HCT116 (cell line): ENCODE measurements at regions not wholly inside any gene's neighbourhood (a gene's known extent, or its start where the extent isn't known, plus 50 kb on each side); places are given as distances from the start of the nearest gene placed in this dataset.

Experiments
- ATAC-seq: fragments of 200-7000 bp; cut with Tn5 transposase; 2 replicates; pipeline ENCODE4 v1.9.1; 2020; ENCODE audit warnings: mild to moderate bottlenecking, moderate library complexity
- BruUV-seq: library from RNA; stranded (reverse); fragments of 400-500 nt; replicated peaks from 2 replicates; lab custom pipeline; 2021; lab: Mats Ljungman, UMichigan
- CTCF ChIA-PET: fragments of 300-600 bp; sonication (Branson Sonifier 250); formaldehyde crosslinking; loops from one replicate; lab custom pipeline; 2021; ENCODE audit warnings: antibody characterized with exemption; lab: Charles Lee
- POLR2A ChIA-PET: fragments of 300-600, 350-600 bp; sonication (Branson Sonifier 250); formaldehyde crosslinking; loops from one replicate; lab custom pipeline; 2021; ENCODE audit warnings: antibody characterized with exemption; lab: Charles Lee
- RAD21 ChIA-PET, 2 experiments: fragments of 300-600 bp; sonication (Branson Sonifier 250); formaldehyde crosslinking; loops; one replicate each; lab custom pipeline; 2023; ENCODE audit warnings: low total read pairs in 2 of 2; ENCODE audit not compliant: uncharacterized antibody in 2 of 2, unreplicated experiment in 2 of 2, low non-redundant PET in 1 of 2; lab: Charles Lee
- DNase-seq: peaks from one replicate; pipeline ENCODE4 v3.0.0-alpha.2; 2010; ENCODE audit warnings: low read depth, low spot score
- H2AFZ ChIP-seq: fragments of 200-600 bp; shearing (Covaris generic), sonication (generic); 2 replicates; pipeline ENCODE4 v1.6.1; 2017; ENCODE audit warnings: low read depth, mixed run types, mixed read lengths, antibody characterized with exemption, low read length; ENCODE audit not compliant: poor library complexity, severe bottlenecking
- H3K27ac ChIP-seq: 2 replicates; pipeline ENCODE4 v1.5.1; 2012; ENCODE audit warnings: low read depth, low read length
- H3K27me3 ChIP-seq: fragments of 200-600 bp; sonication (generic); 2 replicates; pipeline ENCODE4 v1.6.1; 2016; ENCODE audit warnings: mixed run types, low read length, mixed read lengths; ENCODE audit not compliant: insufficient read depth
- H3K36me3 ChIP-seq, 2 experiments: fragments of 200-500 bp in 1 of 2; fragments of 200-600 bp in 1 of 2; sonication (Bioruptor generic) in 1 of 2; sonication (generic) in 1 of 2; 2 replicates each; pipeline versions ENCODE4 v1.5.1 to v1.6.1; 2014 to 2016; ENCODE audit warnings: low read length in 2 of 2, inconsistent platforms in 1 of 2, mixed read lengths in 1 of 2, mixed run types in 1 of 2; ENCODE audit not compliant: insufficient read depth in 2 of 2, control insufficient read depth in 1 of 2
- H3K4me1 ChIP-seq, 2 experiments: fragments of 200-600 bp in 1 of 2; sonication (generic) in 1 of 2; 2 replicates each; pipeline versions ENCODE4 v1.5.1 to v1.6.1; 2012 to 2017; ENCODE audit warnings: low read length in 2 of 2, inconsistent platforms in 1 of 2, mild to moderate bottlenecking in 1 of 2, mixed read lengths in 1 of 2, mixed run types in 1 of 2, moderate library complexity in 1 of 2; ENCODE audit not compliant: insufficient read depth in 2 of 2, control insufficient read depth in 1 of 2
- H3K4me2 ChIP-seq: fragments of 200-600 bp; sonication (generic); 2 replicates; pipeline ENCODE4 v1.6.1; 2017; ENCODE audit warnings: mixed run types, low read length, mixed read lengths
- H3K4me3 ChIP-seq, 2 experiments: fragments of 200-600 bp in 1 of 2; sonication (generic) in 1 of 2; replicated peaks in 1 of 2; 2 replicates each; pipeline ENCODE4 v1.5.1; 2011 to 2016; ENCODE audit warnings: low read length in 2 of 2, control low read depth in 1 of 2, low read depth in 1 of 2, mild to moderate bottlenecking in 1 of 2, mixed read lengths in 1 of 2, mixed run types in 1 of 2
- H3K79me2 ChIP-seq: fragments of 200-600 bp; sonication (generic); 2 replicates; pipeline ENCODE4 v1.6.1; 2017; ENCODE audit warnings: mild to moderate bottlenecking, mixed run types, low read length, moderate library complexity, mixed read lengths; ENCODE audit not compliant: insufficient read depth
- H3K9ac ChIP-seq: fragments of 200-600 bp; sonication (generic); 2 replicates; pipeline ENCODE4 v1.6.1; 2016; ENCODE audit warnings: low read length, mixed read lengths
- H3K9me2 ChIP-seq: fragments of 200-600 bp; sonication (generic), shearing (Covaris generic); 2 replicates; pipeline ENCODE4 v1.6.1; 2017; ENCODE audit warnings: mixed run types, mild to moderate bottlenecking, moderate library complexity; ENCODE audit not compliant: insufficient read depth
- H3K9me3 ChIP-seq, 2 experiments: fragments of 200-500 bp in 1 of 2; fragments of 200-600 bp in 1 of 2; sonication (Bioruptor generic) in 1 of 2; sonication (generic) in 1 of 2; 2 replicates each; pipeline ENCODE4 v1.6.1; 2014 to 2017; ENCODE audit warnings: low read length in 2 of 2, mixed read lengths in 2 of 2, inconsistent platforms in 1 of 2, low read depth in 1 of 2, mild to moderate bottlenecking in 1 of 2, mixed run types in 1 of 2, moderate library complexity in 1 of 2; ENCODE audit not compliant: control insufficient read depth in 1 of 2, insufficient read depth in 1 of 2
- H4K20me1 ChIP-seq: fragments of 200-600 bp; sonication (generic), shearing (Covaris generic); 2 replicates; pipeline ENCODE4 v1.6.1; 2017; ENCODE audit warnings: mixed run types, mild to moderate bottlenecking, moderate library complexity; ENCODE audit not compliant: insufficient read depth
- CTCF ChIP-seq, 3 experiments: fragments of 200-600 bp in 1 of 3; sonication (generic) in 1 of 3; IDR thresholded peaks in 2 of 3; conservative IDR thresholded peaks in 1 of 3; 2 replicates each; pipeline ENCODE4 v1.5.1; 2012 to 2017; ENCODE audit warnings: low read depth in 2 of 3, low read length in 2 of 3, antibody characterized with exemption in 1 of 3, borderline replicate concordance in 1 of 3, control low read depth in 1 of 3, mild to moderate bottlenecking in 1 of 3, mixed read lengths in 1 of 3, mixed run types in 1 of 3, moderate library complexity in 1 of 3; ENCODE audit not compliant: insufficient read depth in 1 of 3
- ELF1 ChIP-seq: IDR thresholded peaks from 2 replicates; pipeline ENCODE4 v1.6.1; 2012; ENCODE audit warnings: low read depth, borderline replicate concordance
- EZH2 ChIP-seq: fragments of 200-600 bp; sonication (generic); IDR thresholded peaks from 2 replicates; pipeline ENCODE4 v1.6.1; 2017; ENCODE audit warnings: antibody characterized with exemption, mixed run types
- MAX ChIP-seq: IDR thresholded peaks from 2 replicates; pipeline ENCODE4 v1.6.1; 2012
- POLR2AphosphoS5 ChIP-seq: IDR thresholded peaks from 2 replicates; pipeline ENCODE4 v1.6.1; 2011; ENCODE audit warnings: mild to moderate bottlenecking, low read depth, low read length, moderate library complexity
- REST ChIP-seq: IDR thresholded peaks from 2 replicates; pipeline ENCODE4 v1.6.1; 2012; ENCODE audit warnings: low read depth
- SP1 ChIP-seq: IDR thresholded peaks from 2 replicates; pipeline ENCODE4 v1.6.1; 2012; ENCODE audit warnings: low read depth
- TCF7L2 ChIP-seq: IDR thresholded peaks from 2 replicates; pipeline ENCODE4 v1.7.0; 2011; ENCODE audit warnings: borderline replicate concordance, inconsistent platforms; ENCODE audit not compliant: insufficient read depth, insufficient read length; ENCODE audit errors: extremely low read depth
- YY1 ChIP-seq: IDR thresholded peaks from 2 replicates; pipeline ENCODE4 v1.6.1; 2011; ENCODE audit warnings: low read length, low read depth, moderate library complexity, mild to moderate bottlenecking; ENCODE audit not compliant: insufficient replicate concordance; ENCODE audit errors: extremely low read depth
- ZNF274 ChIP-seq: fragments of 200-500 bp; sonication (Bioruptor generic); IDR thresholded peaks from 2 replicates; pipeline ENCODE4 v1.6.1; 2014; ENCODE audit warnings: mild to moderate bottlenecking, low read depth, low read length, inconsistent platforms
- intact Hi-C: fragments of 100-400 bp; cut with micrococcal nuclease; formaldehyde crosslinking; loops from 2 replicates; pipeline ENCODE4 v1.10.0; 2022
- TF ChIP-seq, protein P1 (sequence below): IDR thresholded peaks from 2 replicates; pipeline ENCODE4 v1.6.1; 2012

GRCh38 chr20:12229891-12230290 is 312.2 kb downstream of the BTBD3 start:
- TF ChIP-seq TCF7L2 (no peak), CTCF (IDR thresholded peaks at IDR 0.05 in 2 of 3, conservative IDR thresholded peaks at IDR 0.05 in 1 of 3; ENCODE audit: borderline replicate concordance in 1 of 3, insufficient read depth in 1 of 3, low read depth in 2 of 3, low read length in 2 of 3) (no peak), ELF1 (no peak), YY1 (no peak), POLR2AphosphoS5 (no peak), REST (no peak), ZNF274 (no peak), MAX (no peak), SP1 (no peak), EZH2 (no peak)
- TF ChIP-seq, protein P1, sequence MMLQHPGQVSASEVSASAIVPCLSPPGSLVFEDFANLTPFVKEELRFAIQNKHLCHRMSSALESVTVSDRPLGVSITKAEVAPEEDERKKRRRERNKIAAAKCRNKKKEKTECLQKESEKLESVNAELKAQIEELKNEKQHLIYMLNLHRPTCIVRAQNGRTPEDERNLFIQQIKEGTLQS: no peak
- H3K9ac ChIP-seq: no peak overlapping the region
- ATAC-seq (no peak), DNase-seq (no peak)
- H4K20me1 ChIP-seq: no peaks in the 10 kb centered on the region; the same call in 1 of the 2 replicates
- H3K4me1 ChIP-seq: no peaks in the 10 kb centered on the region
- no peak overlapping the region for H3K27ac ChIP-seq
- intact Hi-C loops: no loop called here
- no peaks in the 10 kb centered on the region for H3K27me3 ChIP-seq
- H3K9me2 ChIP-seq: no peaks in the 10 kb centered on the region
- H3K9me3 ChIP-seq: peaks cover 8 to 33% of the 10 kb centered on the region in 2 experiments; a peak in 2 of 4 replicates
- H3K79me2 ChIP-seq: no peaks in the 10 kb centered on the region
- H2AFZ ChIP-seq: no peak overlapping the region
- no peak overlapping the region for H3K4me3 ChIP-seq
- H3K4me2 ChIP-seq: no peak overlapping the region
- ChIA-PET RAD21 (no interaction called here), POLR2A (no interaction called here), CTCF (no interaction called here)
- no peaks in the 10 kb centered on the region for H3K36me3 ChIP-seq
- no TSS peak for BruUV-seq
